ENCODE measurements at regions not wholly inside any gene's neighbourhood (a gene's known extent, or its start where the extent isn't known, plus 50 kb on each side); places are given as distances from the start of the nearest gene placed in this dataset.
A peak's percentile ranks its signal among the peaks of the same experiment; 100 is the strongest.

- H3K4me3 ChIP-seq, result no peak overlapping the region
- DNase-seq (no peak), ATAC-seq (no peak)
- intact Hi-C loops (cut with DNase I; ENCODE audit: low total_unique reads), result loop anchor here (2.0 kb wide), 1 partner anchor 63 kb away; no protein-coding TSS in a partner anchor
- peaks cover 24% of the 10 kb centered on the region in 2 donors for H3K4me1 ChIP-seq
- H3K27me3 ChIP-seq, result no peaks in the 10 kb centered on the region
- TF ChIP-seq CTCF (IDR thresholded peaks at IDR 0.05 in 4 of 5, conservative IDR thresholded peaks at IDR 0.05 in 1 of 5) (no peak), POLR2A (IDR thresholded peaks at IDR 0.05) (no peak)
- H3K36me3 ChIP-seq, result no peaks in the 10 kb centered on the region
- in situ Hi-C loops (cut with MboI; ENCODE audit: low sequenced_read_pairs in 4 of 4), result loop anchor here in 1 of 4 donors (10.0 kb wide), 1 partner anchor 55 kb away; no protein-coding TSS in a partner anchor
- no peaks in the 10 kb centered on the region for H3K9me3 ChIP-seq
- peak overlapping the region in 3 of 4 donors; percentile 21 to 63 (median 37) for H3K27ac ChIP-seq
Observed at GRCh38 chr9:2560180-2560579, 61.4 kb upstream of the VLDLR start.

DNA sequence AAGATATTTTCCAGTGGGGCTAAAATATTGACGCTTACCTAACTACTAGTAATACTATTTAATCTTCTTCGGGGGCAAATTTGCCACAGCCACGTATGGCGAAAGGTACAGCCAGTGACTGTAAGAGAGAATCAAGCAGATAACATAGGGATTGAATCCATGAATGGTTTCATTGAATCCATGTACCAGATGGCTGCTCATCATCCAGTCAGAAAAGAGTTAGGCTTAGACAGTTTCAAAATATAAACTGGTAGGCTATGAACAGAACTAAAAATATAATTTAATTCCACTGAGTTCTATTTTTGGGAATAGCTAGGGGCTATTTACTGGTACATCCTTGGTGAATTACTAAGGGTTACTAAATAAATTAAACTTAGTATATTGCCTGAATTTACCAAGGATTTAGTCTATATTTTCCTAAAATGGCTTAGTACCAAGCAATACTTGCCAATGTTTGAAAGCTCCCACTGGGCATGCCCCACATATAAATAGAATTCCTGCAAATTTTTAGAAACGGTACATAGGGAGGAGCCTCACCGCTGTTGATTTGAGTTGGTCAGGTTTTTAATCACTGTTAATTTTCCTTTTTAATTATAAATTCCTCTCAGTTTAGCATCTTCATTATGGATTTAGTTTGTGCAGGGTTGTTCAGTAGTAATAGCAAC, 55.8 kb upstream of the VLDLR start:
- ATAC-seq (no peak), DNase-seq (no peak)
- intact Hi-C loops (cut with DNase I; ENCODE audit: low total_unique reads), result no loop called here
- Histone ChIP-seq H3K36me3 (no peaks in the 10 kb centered on the region), H3K27me3 (no peaks in the 10 kb centered on the region), H3K27ac (peak overlapping the region in 3 of 4 donors; percentile 23 to 81 (median 35)), H3K4me3 (no peak overlapping the region), H3K9me3 (no peaks in the 10 kb centered on the region), H3K4me1 (peaks cover 10 to 35% of the 10 kb centered on the region in 2 donors)
- TF ChIP-seq POLR2A (IDR thresholded peaks at IDR 0.05), result no peak
- no peak for TF ChIP-seq CTCF (IDR thresholded peaks at IDR 0.05 in 4 of 5, conservative IDR thresholded peaks at IDR 0.05 in 1 of 5)
- in situ Hi-C loops (cut with MboI; ENCODE audit: low sequenced_read_pairs in 4 of 4), result loop anchor here in 1 of 4 donors (10.0 kb wide), 1 partner anchor 49 kb away; no protein-coding TSS in a partner anchor

- Histone ChIP-seq H3K27me3 (no peaks in the 10 kb centered on the region), H3K4me3 (no peak overlapping the region), H3K9me3 (no peaks in the 10 kb centered on the region), H3K36me3 (no peaks in the 10 kb centered on the region), H3K27ac (peak overlapping the region; percentile 75 to 83 (median 81)), H3K4me1 (peaks cover 17 to 40% of the 10 kb centered on the region in 2 donors)
- DNase-seq, result peak in 1 of 2 donors; percentile 50
- no peak for TF ChIP-seq CTCF (IDR thresholded peaks at IDR 0.05 in 4 of 5, conservative IDR thresholded peaks at IDR 0.05 in 1 of 5)
- no peak for TF ChIP-seq POLR2A (IDR thresholded peaks at IDR 0.05)
- peak; percentile 50 to 57 for ATAC-seq
- intact Hi-C loops (cut with DNase I; ENCODE audit: low total_unique reads) (no loop called here), in situ Hi-C loops (cut with MboI; ENCODE audit: low sequenced_read_pairs in 4 of 4) (loop anchor here in 1 of 4 donors (10.0 kb wide), 1 partner anchor 47 kb away; no protein-coding TSS in a partner anchor)
Observed at GRCh38 chr9:2567922-2568321, 53.7 kb upstream of the VLDLR start.

DNA sequence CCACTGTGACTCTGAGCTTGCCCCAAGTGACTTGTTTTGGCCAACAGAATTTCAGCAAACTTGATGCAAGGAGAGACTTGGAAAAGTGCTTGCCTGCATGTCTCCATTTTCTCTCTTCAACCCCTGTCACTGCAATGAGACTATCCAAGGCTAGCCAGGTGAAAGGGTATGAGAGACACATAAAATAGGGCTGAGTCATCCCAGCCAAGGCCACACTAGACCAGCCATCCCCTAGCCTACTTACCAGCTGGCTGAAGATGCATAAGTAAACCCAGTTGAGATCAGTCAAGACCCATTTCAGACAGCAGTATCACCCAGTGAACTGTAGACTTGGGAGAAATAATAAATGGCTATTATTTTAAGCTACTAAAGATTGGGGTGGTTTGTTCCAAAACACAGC, 52.9 kb upstream of the VLDLR start:
- no peak for DNase-seq
- TF ChIP-seq CTCF (IDR thresholded peaks at IDR 0.05 in 4 of 5, conservative IDR thresholded peaks at IDR 0.05 in 1 of 5), result no peak
- TF ChIP-seq POLR2A (IDR thresholded peaks at IDR 0.05), result no peak
- no peaks in the 10 kb centered on the region for H3K27me3 ChIP-seq
- peaks cover 17 to 40% of the 10 kb centered on the region in 2 donors for H3K4me1 ChIP-seq
- H3K4me3 ChIP-seq, result no peak overlapping the region
- no peaks in the 10 kb centered on the region for H3K9me3 ChIP-seq
- intact Hi-C loops (cut with DNase I; ENCODE audit: low total_unique reads), result loop anchor here (1.0 kb wide), 1 partner anchor 95 kb away; no protein-coding TSS in a partner anchor
- ATAC-seq, result no peak
- in situ Hi-C loops (cut with MboI; ENCODE audit: low sequenced_read_pairs in 4 of 4), result loop anchor here in 1 of 4 donors (10.0 kb wide), 1 partner anchor 46 kb away; no protein-coding TSS in a partner anchor
- peak overlapping the region; percentile 75 to 83 (median 81) for H3K27ac ChIP-seq
- no peaks in the 10 kb centered on the region for H3K36me3 ChIP-seq

Data from gastrocnemius medialis (tissue), 4 donors.